Spleen (tissue), 11 donors: ENCODE measurements at regions not wholly inside any gene's neighbourhood (a gene's known extent, or its start where the extent isn't known, plus 50 kb on each side); places are given as distances from the start of the nearest gene placed in this dataset.
"Not testable (repeated sequence)": the region's sequence is repeated elsewhere in the genome, so short reads cannot be mapped to it uniquely, and the experiment has no call there.

Experiments used
- DNase-seq: peaks from one replicate; pipeline ENCODE4 v3.0.0-alpha.2; 2020
- H3K27ac ChIP-seq, 8 donors: fragments of 200-600 bp; sonication (generic) in 7 of 8; 1 replicate in 4 of 8; 2 replicates in 4 of 8; pipeline versions ENCODE4 v1.5.0 to v1.8.0; 2016 to 2021; ENCODE audit warnings: inconsistent platforms in 4 of 8, mild to moderate bottlenecking in 4 of 8, moderate library complexity in 1 of 8
- H3K27me3 ChIP-seq, 7 donors: fragments of 200-600 bp; sonication (generic) in 6 of 7; replicated peaks in 1 of 7; 1 replicate in 4 of 7; 2 replicates in 3 of 7; pipeline versions ENCODE4 v1.5.0 to v1.8.0; 2016 to 2021; ENCODE audit warnings: inconsistent platforms in 3 of 7, mild to moderate bottlenecking in 1 of 7
- H3K36me3 ChIP-seq, 6 donors: fragments of 200-600 bp; sonication (generic) in 5 of 6; 1 replicate in 4 of 6; 2 replicates in 2 of 6; pipeline versions ENCODE4 v1.5.0 to v1.8.0; 2016 to 2021; ENCODE audit warnings: inconsistent platforms in 2 of 6
- H3K4me1 ChIP-seq, 6 donors: fragments of 200-600 bp; sonication (generic) in 5 of 6; 1 replicate in 3 of 6; 2 replicates in 3 of 6; pipeline versions ENCODE4 v1.5.0 to v1.8.0; 2016 to 2021; ENCODE audit warnings: inconsistent platforms in 3 of 6
- H3K4me3 ChIP-seq, 8 donors: fragments of 200-600 bp; sonication (generic) in 7 of 8; 1 replicate in 4 of 8; 2 replicates in 4 of 8; pipeline versions ENCODE4 v1.5.0 to v1.8.0; 2016 to 2021; ENCODE audit warnings: inconsistent platforms in 4 of 8, mild to moderate bottlenecking in 4 of 8, moderate library complexity in 2 of 8
- H3K9me3 ChIP-seq, 8 donors: fragments of 200-600 bp; sonication (generic) in 7 of 8; 1 replicate in 4 of 8; 2 replicates in 4 of 8; pipeline versions ENCODE4 v1.5.0 to v1.8.0; 2016 to 2021; ENCODE audit warnings: inconsistent platforms in 4 of 8
- CTCF ChIP-seq, 11 experiments: fragments of 200-600 bp in 7 of 11; fragments of 450-650 bp in 4 of 11; sonication (generic) in 4 of 11; IDR thresholded peaks in 8 of 11; conservative IDR thresholded peaks in 3 of 11; 1 replicate in 7 of 11; 2 replicates in 4 of 11; pipeline versions ENCODE4 v1.4.0 to v1.8.0; 2016 to 2021; ENCODE audit warnings: antibody characterized with exemption in 11 of 11, inconsistent platforms in 4 of 11, mild to moderate bottlenecking in 1 of 11
- POLR2A ChIP-seq, 3 donors: fragments of 450-650 bp; IDR thresholded peaks; one replicate each; pipeline ENCODE4 v1.5.1; 2017; ENCODE audit warnings: antibody characterized with exemption in 3 of 3, mild to moderate bottlenecking in 1 of 3
- POLR2AphosphoS5 ChIP-seq, 3 donors: sonication (generic); formaldehyde crosslinking; IDR thresholded peaks; one replicate each; pipeline ENCODE4 v1.5.1; 2017; ENCODE audit warnings: antibody characterized with exemption in 3 of 3
- WGBS, 5 donors: extraction: QIAGEN DNeasy Blood & Tissue Kit in 3 of 5; methylation state at CpG; one replicate each; pipeline versions ENCODE4 v1.1.5 to v1.1.7; 2013 to 2018; 5-methylcytosine and 5-hydroxymethylcytosine counted together
- intact Hi-C: fragments of 100-400 bp; cut with DNase I; formaldehyde crosslinking; loops from one replicate; pipeline ENCODE4 v1.15.0; 2023; ENCODE audit warnings: low total_unique reads
- donor health status: healthy with polysubstance abuse.
- donor health status: DM: no; HTN: no; CAD: no; lungs with moderate emphysema.
- donor health status: DM: no; HTN: no; CAD: no.
- donor health status: Bipolar disorder and iron deficiency.
- donor health status: healthy.
- donor health status: DM: no; HTN: no; CAD: no.
- donor health status: DM: yes; HTN: yes; CAD: no.

- no peaks in the 10 kb centered on the region for H3K27me3 ChIP-seq
- intact Hi-C loops: no loop called here
- H3K9me3 ChIP-seq: peaks cover 0 to 21% (median 13%) of the 10 kb centered on the region in 8 donors
- WGBS, 5 donors: 89 to 96% (median 91%) methylated on average over 4 of the region's 4 CpGs
- no peaks in the 10 kb centered on the region for H3K36me3 ChIP-seq
- TF ChIP-seq CTCF (IDR thresholded peaks at IDR 0.05 in 8 of 11, conservative IDR thresholded peaks at IDR 0.05 in 3 of 11) (no peak), POLR2AphosphoS5 (IDR thresholded peaks at IDR 0.05) (no peak), POLR2A (IDR thresholded peaks at IDR 0.05) (no peak)
- H3K27ac ChIP-seq: no peak overlapping the region
- no peaks in the 10 kb centered on the region for H3K4me1 ChIP-seq
- DNase-seq: no peak
- no peak overlapping the region for H3K4me3 ChIP-seq
Observed at GRCh38 chr5:99747342-99747741, 787.8 kb upstream of the FAM174A start.

GRCh38 chr5:99733146-99733545 is 802.0 kb upstream of the FAM174A start:
- WGBS, 5 donors: 38 to 81% (median 58%) methylated on average over 1 of the region's 1 CpG

GRCh38 chr5:99730653-99731052 is 801.8 kb upstream of the CHD1 start:
- H3K36me3 ChIP-seq, H3K9me3 ChIP-seq, H3K4me1 ChIP-seq, H3K27me3 ChIP-seq, H3K4me3 ChIP-seq, DNase-seq, H3K27ac ChIP-seq, intact Hi-C loops: not testable (repeated sequence)
- WGBS, 5 donors: 66 to 82% (median 73%) methylated on average over 4 of the region's 4 CpGs

More at GRCh38 chr5:99733146-99733545, 802.0 kb upstream of the FAM174A start:
- intact Hi-C loops, H3K27ac ChIP-seq, DNase-seq, H3K36me3 ChIP-seq, H3K4me3 ChIP-seq, H3K4me1 ChIP-seq, H3K27me3 ChIP-seq, H3K9me3 ChIP-seq: not testable (repeated sequence)

GRCh38 chr5:99724732-99725290 is 796.0 kb upstream of the CHD1 start:
- no peaks in the 10 kb centered on the region for H3K36me3 ChIP-seq
- H3K4me1 ChIP-seq: no peaks in the 10 kb centered on the region
- no peak overlapping the region for H3K27ac ChIP-seq
- no peaks in the 10 kb centered on the region for H3K27me3 ChIP-seq
- intact Hi-C loops: no loop called here
- TF ChIP-seq POLR2AphosphoS5 (IDR thresholded peaks at IDR 0.05) (no peak), POLR2A (IDR thresholded peaks at IDR 0.05) (no peak), CTCF (IDR thresholded peaks at IDR 0.05 in 8 of 11, conservative IDR thresholded peaks at IDR 0.05 in 3 of 11) (no peak)
- 41 to 57% (median 53%) methylated on average over 2 of the region's 2 CpGs for WGBS, 5 donors
- H3K9me3 ChIP-seq: no peaks in the 10 kb centered on the region
- H3K4me3 ChIP-seq: no peak overlapping the region
- no peak for DNase-seq

GRCh38 chr5:99721506-99721905 is 792.7 kb upstream of the CHD1 start:
- no peaks in the 10 kb centered on the region for H3K9me3 ChIP-seq
- no peaks in the 10 kb centered on the region for H3K36me3 ChIP-seq
- H3K27ac ChIP-seq: no peak overlapping the region
- H3K4me1 ChIP-seq: no peaks in the 10 kb centered on the region
- H3K27me3 ChIP-seq: no peaks in the 10 kb centered on the region
- intact Hi-C loops: no loop called here
- DNase-seq: no peak
- no peak for TF ChIP-seq CTCF (IDR thresholded peaks at IDR 0.05 in 8 of 11, conservative IDR thresholded peaks at IDR 0.05 in 3 of 11)
- TF ChIP-seq POLR2AphosphoS5 (IDR thresholded peaks at IDR 0.05): no peak
- H3K4me3 ChIP-seq: no peak overlapping the region
